Activated naive CD8-positive, alpha-beta T cell treated with anti-CD3 and anti-CD28 coated beads, Interleukin-2, amount 50 U/mL, for 24 hours (primary cell): ENCODE measurements at regions not wholly inside any gene's neighbourhood (a gene's known extent, or its start where the extent isn't known, plus 50 kb on each side); places are given as distances from the start of the nearest gene placed in this dataset.

Experiments used
- ATAC-seq: fragments of 150-1000 bp; cut with Tn5 transposase; one replicate; pipeline ENCODE4 v1.10.0; 2021
- DNase-seq: peaks from one replicate; pipeline ENCODE4 v3.0.0; 2021
- H3K27ac Mint-ChIP-seq: one replicate; pipeline ENCODE4 v1.8.0; 2021; ENCODE audit warnings: mild to moderate bottlenecking, mixed read lengths
- H3K27me3 Mint-ChIP-seq: one replicate; pipeline ENCODE4 v1.8.0; 2021; ENCODE audit warnings: mixed read lengths
- H3K36me3 Mint-ChIP-seq: one replicate; pipeline ENCODE4 v1.8.0; 2021; ENCODE audit warnings: low read depth, mixed read lengths
- H3K4me1 Mint-ChIP-seq: one replicate; pipeline ENCODE4 v1.8.0; 2021; ENCODE audit warnings: mixed read lengths
- H3K4me3 Mint-ChIP-seq: one replicate; pipeline ENCODE4 v1.8.0; 2021; ENCODE audit warnings: mild to moderate bottlenecking, moderate library complexity, mixed read lengths
- H3K9me3 Mint-ChIP-seq: one replicate; pipeline ENCODE4 v1.8.0; 2021; ENCODE audit warnings: mixed read lengths

DNA sequence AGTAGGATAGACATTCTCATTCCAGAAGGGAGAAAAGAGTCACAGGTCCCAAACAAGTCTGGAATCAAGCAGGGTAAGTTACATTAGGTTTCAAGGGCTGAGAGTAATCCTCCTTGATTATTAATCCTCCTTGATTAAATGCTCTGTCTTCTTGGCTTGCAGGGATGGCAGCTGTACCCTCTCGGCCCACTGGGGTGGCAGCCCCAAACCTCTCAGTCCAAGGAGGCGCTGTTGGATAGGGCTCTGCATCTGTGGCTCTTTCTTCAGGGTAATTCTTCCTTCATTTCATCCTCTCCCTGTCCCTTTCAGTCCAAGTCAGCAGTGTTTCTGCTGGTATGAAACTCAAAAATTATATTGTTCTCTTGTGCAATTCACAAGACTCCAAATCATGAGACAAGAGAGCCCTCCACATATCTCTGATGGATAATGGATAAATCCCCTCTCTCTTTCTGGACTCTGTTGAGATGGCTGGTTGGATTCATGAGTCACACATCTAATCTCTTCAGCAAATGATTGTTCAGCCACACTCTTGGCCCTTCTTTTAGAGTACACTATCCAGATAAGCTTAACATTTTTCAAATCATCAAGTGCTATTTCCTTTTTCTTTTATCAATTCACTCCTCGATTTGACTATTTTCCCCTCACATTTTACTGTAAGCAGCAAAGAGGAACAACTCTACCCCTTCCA is 323.7 kb upstream of the HTR2A start:
- no peaks in the 10 kb centered on the region for H3K36me3 Mint-ChIP-seq

DNA sequence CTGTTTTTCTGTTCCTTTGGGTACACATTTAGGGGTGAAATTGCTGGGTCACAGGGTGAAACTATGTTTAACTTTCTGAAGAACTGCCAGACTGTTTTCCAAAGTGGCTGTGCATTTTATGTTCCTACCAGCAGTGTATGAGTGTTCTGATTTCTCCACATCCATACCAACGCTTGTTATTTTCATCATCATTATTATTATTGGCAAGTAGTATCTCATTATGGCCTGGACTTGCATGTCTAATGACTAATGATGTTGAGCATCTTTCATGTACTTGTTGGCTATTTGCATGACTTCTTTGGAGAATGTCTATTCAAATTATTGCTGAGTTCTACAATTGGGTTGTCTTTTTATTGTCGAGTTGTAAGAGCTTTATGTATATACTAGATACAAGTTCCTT is 321.8 kb upstream of the HTR2A start:
- no peak overlapping the region for H3K27ac Mint-ChIP-seq

More for the DNA sequence above, 323.7 kb upstream of the HTR2A start:
- no peaks in the 10 kb centered on the region for H3K9me3 Mint-ChIP-seq
- no peaks in the 10 kb centered on the region for H3K4me1 Mint-ChIP-seq
- no peak overlapping the region for H3K27ac Mint-ChIP-seq
- ATAC-seq (no peak), DNase-seq (no peak)
- no peak overlapping the region for H3K4me3 Mint-ChIP-seq
- no peaks in the 10 kb centered on the region for H3K27me3 Mint-ChIP-seq

DNA sequence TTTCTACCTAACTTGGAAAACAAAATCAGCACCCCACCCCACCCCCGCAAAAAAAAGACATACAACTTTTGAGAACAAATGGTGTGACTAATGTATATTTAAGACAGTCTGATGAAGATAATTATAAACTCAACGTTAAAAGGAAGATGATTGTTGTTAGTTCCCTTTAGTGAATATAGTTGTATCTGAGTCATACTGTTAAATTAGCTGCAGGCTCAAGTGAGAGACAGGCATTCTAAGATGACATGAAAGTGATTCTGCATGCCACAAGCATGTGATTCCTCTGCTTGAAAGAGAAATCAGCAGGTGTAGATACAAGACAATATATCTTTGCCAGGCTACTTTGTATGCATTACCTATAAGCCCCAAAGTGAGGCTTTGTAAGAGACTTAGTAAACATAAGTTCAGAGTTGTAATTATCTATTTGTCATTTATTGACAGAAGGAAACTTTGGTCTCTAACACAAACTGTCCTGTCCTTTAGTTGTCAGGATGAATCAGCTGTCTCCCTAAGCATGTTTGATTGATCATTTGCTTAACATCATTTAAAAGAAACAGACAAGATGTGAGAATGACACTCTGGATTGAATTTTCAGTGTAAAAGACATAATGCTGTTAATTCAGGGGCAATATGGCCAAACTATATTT is 319.4 kb upstream of the HTR2A start:
- no peak overlapping the region for H3K4me3 Mint-ChIP-seq
- no peaks in the 10 kb centered on the region for H3K4me1 Mint-ChIP-seq
- H3K36me3 Mint-ChIP-seq = no peaks in the 10 kb centered on the region
- DNase-seq (no peak), ATAC-seq (no peak)
- H3K27me3 Mint-ChIP-seq = no peaks in the 10 kb centered on the region
- no peak overlapping the region for H3K27ac Mint-ChIP-seq
- no peaks in the 10 kb centered on the region for H3K9me3 Mint-ChIP-seq

More for the DNA sequence above, 321.8 kb upstream of the HTR2A start:
- H3K36me3 Mint-ChIP-seq = no peaks in the 10 kb centered on the region
- H3K9me3 Mint-ChIP-seq = no peaks in the 10 kb centered on the region
- no peaks in the 10 kb centered on the region for H3K4me1 Mint-ChIP-seq
- no peak overlapping the region for H3K4me3 Mint-ChIP-seq
- no peak for DNase-seq
- no peak for ATAC-seq
- no peaks in the 10 kb centered on the region for H3K27me3 Mint-ChIP-seq

DNA sequence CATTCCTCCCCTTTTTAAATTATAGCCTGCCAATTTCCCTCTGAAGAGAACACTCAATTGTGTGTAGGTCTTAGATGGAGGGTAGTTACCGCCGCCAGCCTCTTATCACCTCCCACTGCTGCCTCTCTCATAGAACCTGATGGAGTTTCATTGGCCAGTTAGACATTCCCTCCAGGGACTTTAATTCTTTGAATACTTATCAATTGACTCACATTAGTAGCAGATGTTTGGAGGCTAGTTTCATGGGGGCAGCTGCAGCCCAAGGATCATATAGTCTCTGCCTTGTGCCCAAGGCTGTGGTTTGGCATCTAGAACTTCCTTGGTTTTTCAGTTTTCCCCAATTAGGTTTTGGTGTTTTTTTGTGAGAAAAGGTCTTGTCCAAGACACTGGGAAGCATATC is 318.9 kb upstream of the HTR2A start:
- H3K27ac Mint-ChIP-seq = no peak overlapping the region
- DNase-seq = no peak

DNA sequence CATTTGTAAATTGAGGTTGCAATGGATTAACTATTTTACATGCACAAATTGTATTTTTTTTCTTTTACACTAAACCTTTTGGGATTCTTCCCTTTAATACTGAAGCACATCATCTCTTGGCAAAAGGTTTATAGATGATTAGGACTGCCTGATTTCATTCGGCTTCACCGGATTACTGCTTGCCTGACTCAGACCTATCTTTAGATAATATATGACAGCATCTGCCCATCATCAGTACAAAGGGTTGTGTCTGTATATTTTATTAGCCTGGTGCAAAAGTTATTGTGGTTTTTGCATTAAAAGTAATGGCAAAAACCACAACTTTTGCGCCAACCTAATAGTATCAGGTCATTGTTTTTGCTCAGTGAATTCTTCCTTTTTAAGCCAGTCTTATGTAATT is 316.2 kb upstream of the HTR2A start:
- DNase-seq (no peak), ATAC-seq (no peak)
- no peak overlapping the region for H3K27ac Mint-ChIP-seq
- peaks cover 2% of the 10 kb centered on the region for H3K27me3 Mint-ChIP-seq
- H3K4me3 Mint-ChIP-seq = no peak overlapping the region
- no peaks in the 10 kb centered on the region for H3K9me3 Mint-ChIP-seq
- H3K36me3 Mint-ChIP-seq = no peaks in the 10 kb centered on the region
- H3K4me1 Mint-ChIP-seq = no peaks in the 10 kb centered on the region

More for the DNA sequence above, 318.9 kb upstream of the HTR2A start:
- H3K4me3 Mint-ChIP-seq = no peak overlapping the region
- no peaks in the 10 kb centered on the region for H3K36me3 Mint-ChIP-seq
- H3K4me1 Mint-ChIP-seq = no peaks in the 10 kb centered on the region
- ATAC-seq = no peak
- no peaks in the 10 kb centered on the region for H3K9me3 Mint-ChIP-seq
- no peaks in the 10 kb centered on the region for H3K27me3 Mint-ChIP-seq

DNA sequence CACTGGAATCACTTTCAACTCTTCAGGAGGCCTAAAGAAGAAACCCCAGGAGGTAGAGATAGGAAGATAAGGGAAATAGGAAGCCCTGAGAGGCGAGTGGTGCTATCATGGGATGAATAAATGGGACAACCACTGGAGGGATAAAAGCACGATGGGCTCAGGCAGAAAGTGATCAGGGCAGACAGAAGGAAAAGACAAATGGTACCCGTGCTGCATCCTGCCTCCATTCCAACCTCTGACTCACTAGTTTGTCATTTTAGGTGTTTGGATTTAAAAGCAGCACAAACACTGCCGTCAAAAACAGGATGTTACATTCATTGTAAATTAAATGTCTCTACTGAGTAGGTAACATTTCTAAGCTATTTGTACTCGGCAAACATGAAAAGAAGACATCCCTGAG is 314.3 kb upstream of the HTR2A start:
- H3K27ac Mint-ChIP-seq = no peak overlapping the region
- H3K27me3 Mint-ChIP-seq = peaks cover 2% of the 10 kb centered on the region
- ATAC-seq (no peak), DNase-seq (no peak)
- H3K4me3 Mint-ChIP-seq = no peak overlapping the region
- H3K9me3 Mint-ChIP-seq = no peaks in the 10 kb centered on the region
- H3K36me3 Mint-ChIP-seq = no peaks in the 10 kb centered on the region
- H3K4me1 Mint-ChIP-seq = no peaks in the 10 kb centered on the region

DNA sequence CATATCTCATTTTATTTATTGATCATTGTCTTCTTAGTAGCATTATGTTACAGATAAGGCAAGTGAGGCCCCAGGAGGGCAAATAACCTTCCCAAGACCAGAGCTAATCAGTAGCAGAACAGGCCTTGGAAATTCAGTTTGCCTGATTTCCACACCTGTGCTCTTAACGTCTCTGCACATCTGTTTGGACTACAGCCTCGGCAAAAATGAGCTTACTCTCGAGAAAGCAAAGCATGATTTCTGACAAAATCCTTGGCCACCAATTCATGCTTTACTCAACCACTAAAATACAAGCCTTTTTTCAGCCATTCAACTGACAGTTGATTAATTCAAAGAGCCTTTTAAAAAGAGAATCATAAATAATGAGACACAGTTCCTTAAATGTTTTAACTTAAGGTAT is 309.3 kb upstream of the HTR2A start:
- no peaks in the 10 kb centered on the region for H3K4me1 Mint-ChIP-seq
- H3K36me3 Mint-ChIP-seq = no peaks in the 10 kb centered on the region
- ATAC-seq = no peak
- peaks cover 2% of the 10 kb centered on the region for H3K27me3 Mint-ChIP-seq
- no peak overlapping the region for H3K4me3 Mint-ChIP-seq
- H3K9me3 Mint-ChIP-seq = peaks cover 5% of the 10 kb centered on the region
- H3K27ac Mint-ChIP-seq = no peak overlapping the region
- DNase-seq = no peak

DNA sequence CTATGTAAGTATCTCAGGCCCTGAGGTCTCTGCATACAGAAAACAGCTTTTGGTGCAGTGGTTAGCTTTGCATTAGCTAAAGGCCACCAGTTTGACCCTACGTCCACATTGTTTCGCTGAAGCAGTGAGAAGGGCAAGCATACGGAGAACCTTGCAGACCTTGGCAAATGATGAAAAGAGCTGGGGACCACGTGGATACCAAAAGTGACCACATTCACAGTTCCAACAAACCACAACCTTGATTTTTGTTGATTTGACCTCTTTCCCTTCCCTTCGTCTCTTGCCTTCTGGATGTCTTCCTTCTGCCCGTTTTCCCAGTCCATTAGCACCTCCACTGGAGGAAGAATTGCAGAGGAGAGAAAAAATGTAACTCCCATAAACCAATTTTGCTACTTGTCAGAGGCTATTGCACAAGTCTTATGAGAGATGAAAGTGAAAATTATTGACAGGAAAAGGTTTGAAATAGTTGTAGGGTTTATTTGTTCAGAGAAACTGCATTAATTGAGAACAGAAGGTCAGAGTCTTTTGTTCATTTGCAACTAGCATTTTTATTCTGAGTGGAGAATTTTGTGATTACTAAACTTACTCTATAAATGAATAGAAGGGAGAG is 293.9 kb upstream of the HTR2A start:
- H3K27ac Mint-ChIP-seq = no peak overlapping the region
- no peak for ATAC-seq
- no peak for DNase-seq
- H3K4me3 Mint-ChIP-seq = no peak overlapping the region
- H3K27me3 Mint-ChIP-seq = no peaks in the 10 kb centered on the region
- no peaks in the 10 kb centered on the region for H3K4me1 Mint-ChIP-seq
- no peaks in the 10 kb centered on the region for H3K36me3 Mint-ChIP-seq
- H3K9me3 Mint-ChIP-seq = no peaks in the 10 kb centered on the region

DNA sequence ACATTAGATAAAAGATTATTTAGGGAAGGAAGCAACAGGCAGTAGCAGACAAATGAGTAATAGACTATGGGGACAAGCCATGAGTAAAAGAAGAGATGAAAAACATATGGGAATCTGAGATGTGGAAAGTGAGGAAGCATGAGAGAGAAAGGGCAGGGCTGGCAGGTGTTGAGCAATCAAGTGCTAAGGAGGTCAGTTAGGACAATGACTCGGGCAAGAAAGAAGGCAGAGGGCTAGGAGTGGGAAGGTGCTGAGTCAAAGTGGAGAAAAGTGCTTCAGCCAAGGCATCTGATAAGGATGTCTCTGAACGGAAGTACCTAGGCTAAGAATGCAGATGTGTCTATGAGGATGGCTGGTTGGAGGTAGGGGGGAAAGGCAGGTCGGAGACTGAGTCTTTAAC is 291.9 kb upstream of the HTR2A start:
- Mint-ChIP-seq H3K4me3 (no peak overlapping the region), H3K36me3 (no peaks in the 10 kb centered on the region), H3K4me1 (no peaks in the 10 kb centered on the region), H3K27ac (no peak overlapping the region), H3K27me3 (no peaks in the 10 kb centered on the region), H3K9me3 (no peaks in the 10 kb centered on the region)
- DNase-seq = no peak
- ATAC-seq = no peak

DNA sequence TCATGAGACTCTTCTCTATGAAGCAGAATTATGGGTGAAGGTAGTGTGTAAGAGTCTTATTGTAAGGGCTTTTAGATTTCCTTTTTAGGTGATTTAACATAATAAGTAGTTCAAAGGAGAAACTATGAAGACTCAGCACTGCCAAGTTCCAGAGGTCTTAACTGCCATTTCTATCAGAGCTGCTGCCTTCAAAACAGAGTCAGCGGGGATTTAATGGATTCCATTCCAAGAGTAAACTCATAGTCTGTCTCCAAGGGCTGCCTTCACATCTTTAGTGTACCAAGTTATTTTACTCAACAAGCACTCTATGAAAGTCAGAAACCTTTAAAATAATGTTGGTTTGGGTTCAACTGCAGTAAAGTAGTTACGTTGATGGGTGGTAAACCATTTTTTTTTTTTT is 289.6 kb upstream of the HTR2A start:
- Mint-ChIP-seq H3K36me3 (no peaks in the 10 kb centered on the region), H3K27ac (no peak overlapping the region), H3K4me1 (no peaks in the 10 kb centered on the region), H3K4me3 (no peak overlapping the region), H3K9me3 (no peaks in the 10 kb centered on the region), H3K27me3 (no peaks in the 10 kb centered on the region)
- ATAC-seq (no peak), DNase-seq (no peak)

DNA sequence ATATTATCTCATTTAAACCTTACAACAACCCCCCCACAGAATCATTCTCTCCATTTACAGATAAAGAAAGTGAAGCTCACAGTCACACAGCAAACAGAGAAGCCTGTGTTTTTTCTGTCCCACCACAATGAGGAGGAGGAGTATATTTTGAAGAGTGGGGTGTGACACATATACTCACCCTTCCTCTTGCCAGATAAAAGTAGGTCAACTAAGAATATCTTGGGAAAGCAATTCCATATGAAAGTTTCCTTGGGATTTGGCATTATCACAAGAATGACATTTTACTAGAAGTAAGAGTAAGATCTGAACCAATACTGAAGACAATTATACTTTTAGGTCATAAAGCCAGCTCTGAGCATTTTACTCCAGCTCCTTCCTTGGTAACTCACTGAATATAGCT is 287.5 kb upstream of the HTR2A start:
- DNase-seq (no peak), ATAC-seq (no peak)
- Mint-ChIP-seq H3K36me3 (no peaks in the 10 kb centered on the region), H3K4me1 (no peaks in the 10 kb centered on the region), H3K4me3 (no peak overlapping the region), H3K27me3 (no peaks in the 10 kb centered on the region), H3K27ac (no peak overlapping the region), H3K9me3 (no peaks in the 10 kb centered on the region)

DNA sequence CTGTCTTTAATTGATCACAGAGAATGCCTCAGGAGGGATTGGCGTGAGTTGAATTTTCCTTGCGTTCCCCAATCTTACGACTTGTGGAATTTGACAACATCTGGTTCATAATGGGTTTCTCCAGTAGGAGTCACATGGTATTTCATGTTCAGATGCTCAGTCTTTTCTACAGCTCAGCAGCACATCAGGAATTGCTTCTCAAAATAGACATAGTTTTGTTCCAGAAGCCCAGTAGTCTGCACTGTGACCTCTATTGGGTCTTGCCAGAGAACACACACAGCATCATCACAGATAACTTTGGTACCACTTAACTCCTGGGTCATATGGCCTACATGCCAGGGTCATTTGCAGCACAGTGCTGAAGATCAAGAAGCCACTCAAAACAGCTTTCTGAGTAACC is 282.5 kb upstream of the HTR2A start:
- no peak overlapping the region for H3K4me3 Mint-ChIP-seq
- H3K27ac Mint-ChIP-seq = no peak overlapping the region
- no peak for ATAC-seq
- H3K36me3 Mint-ChIP-seq = no peaks in the 10 kb centered on the region
- H3K27me3 Mint-ChIP-seq = peaks cover 2% of the 10 kb centered on the region
- H3K4me1 Mint-ChIP-seq = no peaks in the 10 kb centered on the region
- DNase-seq = no peak
- no peaks in the 10 kb centered on the region for H3K9me3 Mint-ChIP-seq

DNA sequence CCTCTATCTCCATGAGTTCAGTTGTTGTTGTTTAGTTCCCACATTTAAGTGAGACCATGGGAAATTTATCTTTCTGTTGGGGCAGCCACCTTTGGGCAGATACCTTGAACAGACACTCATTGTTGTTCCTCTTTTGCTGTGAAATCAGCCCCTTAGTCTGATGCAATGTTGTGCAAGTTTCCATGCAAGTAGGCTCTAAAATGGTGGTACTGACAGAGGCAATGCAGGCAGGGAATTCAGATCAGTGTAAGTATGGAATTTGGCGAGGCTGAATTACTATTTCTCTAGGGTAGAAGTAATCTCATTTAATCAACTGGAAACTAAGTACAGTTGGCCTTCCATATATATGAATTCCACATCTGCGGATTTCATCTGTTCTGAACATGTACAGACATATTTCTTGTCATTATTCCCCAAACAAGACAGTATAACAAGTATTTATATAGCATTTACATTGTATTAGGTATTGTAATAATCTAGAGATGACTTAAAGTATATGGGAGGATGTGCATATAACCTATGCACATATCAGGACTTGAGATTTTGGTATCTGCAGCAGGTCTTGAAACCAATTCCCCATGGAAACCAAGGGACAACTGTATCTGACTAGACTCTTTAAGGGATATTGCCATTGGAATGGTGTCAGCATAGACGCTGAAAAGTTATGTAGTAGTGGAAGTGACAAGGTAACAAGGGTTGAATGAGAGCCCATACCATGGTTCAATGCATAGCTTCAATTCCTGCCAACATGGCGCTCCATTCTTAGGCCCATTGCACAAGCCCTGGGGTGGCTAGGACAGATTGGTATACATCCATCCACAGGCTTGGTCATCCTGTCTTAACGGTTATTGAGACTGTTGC is 281.5 kb upstream of the HTR2A start:
- no peaks in the 10 kb centered on the region for H3K36me3 Mint-ChIP-seq
- H3K27ac Mint-ChIP-seq = no peak overlapping the region
- ATAC-seq (no peak), DNase-seq (no peak)
- H3K4me3 Mint-ChIP-seq = no peak overlapping the region
- H3K9me3 Mint-ChIP-seq = no peaks in the 10 kb centered on the region
- H3K4me1 Mint-ChIP-seq = no peaks in the 10 kb centered on the region
- peaks cover 2% of the 10 kb centered on the region for H3K27me3 Mint-ChIP-seq

DNA sequence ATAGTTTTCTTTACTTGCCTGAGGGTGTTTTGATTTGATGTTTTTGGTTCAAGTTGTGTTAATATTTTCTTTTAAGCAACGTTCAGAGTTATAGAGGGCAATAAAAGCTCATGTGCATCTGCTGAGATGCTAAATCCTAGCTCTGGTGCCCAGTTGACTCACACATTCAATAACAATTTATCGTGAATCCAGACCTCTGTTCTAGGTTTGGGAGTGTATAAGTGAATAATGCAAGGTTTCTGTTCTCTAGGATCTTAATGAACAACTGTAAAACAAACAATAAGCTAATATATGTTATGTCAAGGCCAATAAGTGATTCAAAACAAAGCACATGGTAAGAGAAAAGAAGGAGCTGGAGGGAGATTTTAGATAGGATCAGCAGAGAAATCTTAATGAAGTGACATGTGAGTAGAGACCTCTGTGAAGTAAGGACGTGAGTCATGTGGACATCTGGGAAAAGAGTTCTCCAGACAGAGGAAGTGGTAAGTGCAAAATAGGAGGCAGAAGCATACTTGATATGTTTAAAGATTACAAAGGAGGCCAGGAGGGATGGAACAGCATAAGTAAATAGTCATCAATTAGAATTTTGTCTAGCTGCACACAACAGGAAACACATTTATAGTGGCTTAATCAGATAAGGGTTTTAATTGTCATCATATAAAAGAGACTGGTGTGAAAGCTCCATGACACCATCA is 278.5 kb upstream of the HTR2A start:
- H3K9me3 Mint-ChIP-seq = no peaks in the 10 kb centered on the region
- H3K4me1 Mint-ChIP-seq = no peaks in the 10 kb centered on the region
- H3K36me3 Mint-ChIP-seq = no peaks in the 10 kb centered on the region
- H3K27me3 Mint-ChIP-seq = peaks cover 2% of the 10 kb centered on the region
- H3K4me3 Mint-ChIP-seq = no peak overlapping the region
- ATAC-seq (no peak), DNase-seq (no peak)
- H3K27ac Mint-ChIP-seq = no peak overlapping the region
